ENCODE measurements at regions not wholly inside any gene's neighbourhood (a gene's known extent, or its start where the extent isn't known, plus 50 kb on each side); places are given as distances from the start of the nearest gene placed in this dataset.

DNA sequence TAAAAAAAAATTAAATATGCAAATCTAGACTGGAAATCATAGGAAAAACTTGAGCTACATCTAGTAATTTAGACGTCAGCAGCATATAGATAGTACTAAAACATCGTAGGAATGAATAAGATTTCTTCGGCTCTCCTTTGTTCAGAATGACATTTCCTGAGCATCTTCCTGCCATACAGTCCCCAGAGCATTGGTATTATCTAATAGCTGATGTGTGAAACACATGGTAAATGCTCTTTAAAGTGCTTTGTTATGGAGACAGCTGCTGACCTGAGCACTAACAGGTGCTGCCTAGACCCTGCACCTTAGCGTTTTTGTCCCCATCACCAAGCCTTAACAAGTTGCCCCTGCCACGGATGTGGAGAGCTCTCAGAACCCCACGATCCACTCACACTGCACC is 692.3 kb upstream of the PIK3C3 start:
- Histone ChIP-seq H2AFZ (ENCODE audit: low read length) (no peak overlapping the region), H3K27me3 (replicated peaks in 1 of 4; ENCODE audit: control insufficient read depth in 3 of 4, extremely low read depth in 1 of 4, insufficient read depth in 3 of 4, low read length in 3 of 4) (no peaks in the 10 kb centered on the region), H4K20me1 (replicated peaks in 1 of 2; ENCODE audit: control insufficient read depth in 1 of 2, insufficient read depth in 2 of 2, low read length in 2 of 2) (no peaks in the 10 kb centered on the region), H3K27ac (ENCODE audit: low read depth, low read length) (no peak overlapping the region), H3K23me2 (ENCODE audit: low read depth, low read length) (no peaks in the 10 kb centered on the region), H4K8ac (ENCODE audit: extremely low read depth, insufficient read depth, low read length) (no peak overlapping the region), H2BK20ac (ENCODE audit: low read length) (no peak overlapping the region), H2BK12ac (ENCODE audit: low read depth, low read length) (no peak overlapping the region), H3K23ac (ENCODE audit: insufficient read length) (no peak overlapping the region), H3K36me3 (ENCODE audit: control insufficient read depth in 2 of 4, insufficient read depth in 4 of 4, low read length in 3 of 4) (no peaks in the 10 kb centered on the region), H3K56ac (replicated peaks; ENCODE audit: insufficient read length, low read depth, low read length) (no peak overlapping the region), H3K79me1 (ENCODE audit: low read depth, low read length) (no peaks in the 10 kb centered on the region), H3K79me2 (ENCODE audit: control insufficient read depth in 1 of 2, insufficient read depth in 2 of 2, low read length in 2 of 2) (no peaks in the 10 kb centered on the region), H4K91ac (replicated peaks; ENCODE audit: insufficient read length, low read length) (no peak overlapping the region), H3K4ac (replicated peaks; ENCODE audit: insufficient read length, low read depth, low read length) (no peak overlapping the region), H3K14ac (ENCODE audit: insufficient read length) (no peak overlapping the region), H3K4me3 (ENCODE audit: extremely low read depth in 1 of 4, insufficient read depth in 2 of 4, low read depth in 3 of 4, low read length in 4 of 4) (no peak overlapping the region), H2BK15ac (ENCODE audit: low read length) (no peak overlapping the region), H2BK120ac (replicated peaks; ENCODE audit: low read depth, low read length) (no peak overlapping the region), H3K4me1 (replicated peaks in 1 of 4; ENCODE audit: control insufficient read depth in 3 of 4, insufficient read depth in 4 of 4, low read length in 3 of 4) (peaks cover 0 to 5% (median 2%) of the 10 kb centered on the region in 4 experiments; a peak in 1 of 7 replicates), H3K9me3 (ENCODE audit: insufficient read depth in 2 of 2, low read depth in 1 of 2, low read length in 1 of 2) (no peaks in the 10 kb centered on the region), H3K9ac (replicated peaks in 1 of 4; ENCODE audit: extremely low read depth in 1 of 4, low read depth in 3 of 4, low read length in 3 of 4) (no peak overlapping the region), H3K4me2 (ENCODE audit: insufficient read depth in 1 of 2, low read depth in 2 of 2, low read length in 2 of 2) (no peak overlapping the region), H4K5ac (ENCODE audit: insufficient read length, low read depth, low read length) (no peak overlapping the region), H3K18ac (ENCODE audit: extremely low read depth, low read length) (no peak overlapping the region), H2AK5ac (ENCODE audit: low read depth, low read length) (no peak overlapping the region), H2BK5ac (ENCODE audit: low read depth, low read length) (no peak overlapping the region)
- no peak for DNase-seq (ENCODE audit: low read depth in 1 of 2, low spot score in 2 of 2)
- POLR2A ChIA-PET (ENCODE audit: partially characterized antibody): no interaction called here
- FAIRE-seq: no peak
- CTCF ChIA-PET (ENCODE audit: partially characterized antibody): interaction anchor here (0.8 to 1.7 kb wide), 2 partner anchors 14 to 20 kb away, joined by 3 to 4 read pairs; no protein-coding TSS in a partner anchor
- WGBS, 2 experiments (ENCODE audit: extremely low coverage in 1 of 2, insufficient coverage in 1 of 2, insufficient read length in 1 of 2, insufficient replicate concordance in 2 of 2, low coverage in 1 of 2, low lambda C conversion rate in 2 of 2, missing lambda C conversion rate in 1 of 2): 95% methylated on average over 6 of the region's 6 CpGs; no CpG with 5 or more reads in 1 of the 2 experiments
- TF ChIP-seq YY1 (IDR thresholded peaks at IDR 0.05; ENCODE audit: low read depth, low read length) (no peak), SP1 (IDR thresholded peaks at IDR 0.05; ENCODE audit: low read depth, low read length) (no peak), GABPA (IDR thresholded peaks at IDR 0.05; ENCODE audit: borderline replicate concordance, insufficient read depth, low read length) (no peak), PHF8 (conservative IDR thresholded peaks at IDR 0.05; ENCODE audit: low read depth, low read length) (no peak), SP2 (IDR thresholded peaks at IDR 0.05; ENCODE audit: low read length) (no peak), SP4 (IDR thresholded peaks at IDR 0.05; ENCODE audit: low read length) (no peak), KDM1A (IDR thresholded peaks at IDR 0.05; ENCODE audit: borderline replicate concordance, low read length) (no peak), TCF12 (IDR thresholded peaks at IDR 0.05; ENCODE audit: low read depth, low read length) (no peak), NRF1 (IDR thresholded peaks at IDR 0.05; ENCODE audit: low read depth, low read length) (no peak), CHD2 (IDR thresholded peaks at IDR 0.05; ENCODE audit: low read length) (no peak), CTBP2 (IDR thresholded peaks at IDR 0.05; ENCODE audit: borderline replicate concordance, insufficient read depth, insufficient read length, low read length) (no peak), POLR2A (IDR thresholded peaks at IDR 0.05; ENCODE audit: control extremely low read depth in 1 of 2, low read depth in 2 of 2, low read length in 2 of 2) (no peak), SRF (IDR thresholded peaks at IDR 0.05; ENCODE audit: low read depth, low read length) (no peak), ZNF274 (IDR thresholded peaks at IDR 0.05; ENCODE audit: borderline replicate concordance, extremely low read depth, low read length) (no peak), KDM5A (IDR thresholded peaks at IDR 0.05; ENCODE audit: low read length) (no peak), GTF2F1 (IDR thresholded peaks at IDR 0.05; ENCODE audit: borderline replicate concordance, low read depth, low read length) (no peak), FOSL1 (IDR thresholded peaks at IDR 0.05; ENCODE audit: insufficient read depth, low read depth, low read length) (no peak)

All from H1 (cell line).